Mesenchymal stem cell (in vitro differentiated cells and primary cell): ENCODE measurements at regions not wholly inside any gene's neighbourhood (a gene's known extent, or its start where the extent isn't known, plus 50 kb on each side); places are given as distances from the start of the nearest gene placed in this dataset.

ENCODE experiments used
- DNase-seq: peaks from one replicate; pipeline ENCODE4 v3.0.0-alpha.2; 2013
- H2AFZ ChIP-seq: one replicate; pipeline ENCODE4 v1.6.1; 2013; ENCODE audit warnings: low read depth, mild to moderate bottlenecking, control low read depth, inconsistent platforms, low read length, moderate library complexity
- H2AK5ac ChIP-seq: 2 replicates; pipeline ENCODE4 v1.6.1; 2013; ENCODE audit warnings: low read length, moderate library complexity, mild to moderate bottlenecking, inconsistent platforms; ENCODE audit not compliant: severe bottlenecking
- H2BK120ac ChIP-seq: one replicate; pipeline ENCODE4 v1.6.1; 2013; ENCODE audit warnings: low read depth, mild to moderate bottlenecking, inconsistent platforms, low read length, moderate library complexity
- H2BK12ac ChIP-seq, 2 experiments: one replicate each; pipeline ENCODE4 v1.6.1; 2013; ENCODE audit warnings: inconsistent platforms in 2 of 2, low read length in 2 of 2, mild to moderate bottlenecking in 2 of 2, moderate library complexity in 2 of 2, control low read depth in 1 of 2
- H2BK15ac ChIP-seq: one replicate; pipeline ENCODE4 v1.6.1; 2013; ENCODE audit warnings: mild to moderate bottlenecking, low read depth, inconsistent platforms; ENCODE audit not compliant: poor library complexity, severe bottlenecking
- H2BK5ac ChIP-seq: 2 replicates; pipeline ENCODE4 v1.6.1; 2013; ENCODE audit warnings: low read depth, mild to moderate bottlenecking, low read length, control low read depth, inconsistent platforms; ENCODE audit not compliant: poor library complexity, severe bottlenecking
- H3K14ac ChIP-seq, 2 experiments: one replicate each; pipeline ENCODE4 v1.6.1; 2013; ENCODE audit warnings: inconsistent platforms in 2 of 2, low read length in 2 of 2, control low read depth in 1 of 2, mild to moderate bottlenecking in 1 of 2, moderate library complexity in 1 of 2
- H3K18ac ChIP-seq, 2 experiments: one replicate each; pipeline ENCODE4 v1.6.1; 2013; ENCODE audit warnings: inconsistent platforms in 2 of 2, low read length in 2 of 2, control low read depth in 1 of 2, low read depth in 1 of 2, mild to moderate bottlenecking in 1 of 2
- H3K23ac ChIP-seq, 2 experiments: one replicate each; pipeline ENCODE4 v1.6.1; 2013; ENCODE audit warnings: inconsistent platforms in 2 of 2, low read length in 2 of 2, mild to moderate bottlenecking in 2 of 2, moderate library complexity in 2 of 2, control low read depth in 1 of 2
- H3K27ac ChIP-seq: 2 replicates; pipeline ENCODE4 v1.5.1; 2013; ENCODE audit warnings: mild to moderate bottlenecking, moderate library complexity, low read length, control low read depth, inconsistent platforms; ENCODE audit not compliant: poor library complexity, severe bottlenecking
- H3K27me3 ChIP-seq, 2 experiments: 2 replicates each; pipeline versions ENCODE4 v1.6.1 to v1.7.0; 2013; ENCODE audit warnings: low read length in 2 of 2, mild to moderate bottlenecking in 2 of 2, moderate library complexity in 2 of 2, control low read depth in 1 of 2, inconsistent platforms in 1 of 2; ENCODE audit not compliant: control insufficient read depth in 1 of 2, insufficient read depth in 1 of 2
- H3K36me3 ChIP-seq, 2 experiments: 2 replicates each; pipeline versions ENCODE4 v1.6.1 to v1.7.0; 2013; ENCODE audit warnings: low read length in 2 of 2, control low read depth in 1 of 2, inconsistent platforms in 1 of 2, low read depth in 1 of 2, mild to moderate bottlenecking in 1 of 2; ENCODE audit not compliant: insufficient read depth in 2 of 2, control insufficient read depth in 1 of 2
- H3K4ac ChIP-seq, 2 experiments: one replicate each; pipeline ENCODE4 v1.6.1; 2013; ENCODE audit warnings: inconsistent platforms in 2 of 2, low read length in 2 of 2, mild to moderate bottlenecking in 2 of 2, moderate library complexity in 2 of 2, control low read depth in 1 of 2, low read depth in 1 of 2
- H3K4me1 ChIP-seq: 2 replicates; pipeline ENCODE4 v1.6.1; 2013; ENCODE audit warnings: low read depth, low read length, control low read depth; ENCODE audit not compliant: control insufficient read depth, insufficient read depth
- H3K4me2 ChIP-seq: 2 replicates; pipeline ENCODE4 v1.6.1; 2013; ENCODE audit warnings: low read length, mild to moderate bottlenecking, inconsistent platforms; ENCODE audit not compliant: poor library complexity, severe bottlenecking
- H3K4me3 ChIP-seq, 2 experiments: 2 replicates each; pipeline versions ENCODE4 v1.5.1 to v1.7.0; 2013; ENCODE audit warnings: low read length in 2 of 2, mild to moderate bottlenecking in 2 of 2, control low read depth in 1 of 2, low read depth in 1 of 2; ENCODE audit not compliant: insufficient read depth in 1 of 2
- H3K79me1 ChIP-seq: replicated peaks from 2 replicates; pipeline ENCODE4 v1.6.1; 2013; ENCODE audit warnings: mild to moderate bottlenecking, control low read depth, low read length, inconsistent platforms; ENCODE audit not compliant: poor library complexity, severe bottlenecking
- H3K9ac ChIP-seq: 2 replicates; pipeline ENCODE4 v1.7.0; 2013; ENCODE audit warnings: mild to moderate bottlenecking, low read length, moderate library complexity
- H3K9me3 ChIP-seq: 2 replicates; pipeline ENCODE4 v1.7.0; 2013; ENCODE audit warnings: mild to moderate bottlenecking, low read length; ENCODE audit not compliant: control insufficient read depth
- H4K8ac ChIP-seq: one replicate; pipeline ENCODE4 v1.6.1; 2013; ENCODE audit warnings: inconsistent platforms, mild to moderate bottlenecking, low read length, moderate library complexity
- H4K91ac ChIP-seq: one replicate; pipeline ENCODE4 v1.6.1; 2013; ENCODE audit warnings: mild to moderate bottlenecking, low read length, inconsistent platforms
- WGBS: methylation state at CpG from one replicate; pipeline ENCODE4 v1.1.7; 2013; ENCODE audit warnings: mixed read lengths; 5-methylcytosine and 5-hydroxymethylcytosine counted together

DNA sequence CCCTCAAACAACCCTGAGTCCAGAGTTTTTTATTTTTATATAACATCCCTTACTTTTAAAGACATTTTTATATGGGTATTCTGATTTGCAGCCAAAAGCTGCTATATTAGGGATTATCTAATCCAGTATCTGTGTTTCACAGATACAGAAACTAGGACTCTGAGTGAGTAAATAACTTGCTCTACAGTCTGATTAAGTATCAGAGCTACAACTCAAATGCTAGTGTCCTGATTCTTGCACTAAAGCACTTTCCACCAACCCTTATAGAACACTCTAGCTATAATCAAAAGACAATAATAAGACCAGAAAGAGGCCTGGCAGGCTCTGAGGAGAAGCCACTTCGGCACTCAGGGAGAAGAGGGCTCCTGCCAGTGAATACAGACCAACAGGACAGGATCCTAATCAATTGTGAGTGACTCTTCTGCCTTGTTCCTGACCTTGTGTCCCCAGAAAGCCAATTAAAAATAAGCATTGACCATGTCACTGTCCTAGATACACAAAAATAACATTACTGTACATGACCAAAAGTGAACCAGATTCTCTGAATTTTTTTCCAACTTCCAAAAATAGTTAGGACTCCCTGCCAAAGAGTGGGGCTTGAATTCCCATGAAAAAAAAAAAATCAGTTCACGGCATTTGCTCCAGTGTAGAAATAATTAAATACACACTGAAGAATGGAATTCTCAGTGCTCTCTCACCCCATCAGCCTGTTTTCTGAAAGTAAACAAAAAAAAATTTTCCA, 63.6 kb upstream of the MAP3K1 start:
- Histone ChIP-seq H3K23ac (no peak overlapping the region), H3K9me3 (no peaks in the 10 kb centered on the region), H3K4me2 (no peak overlapping the region), H3K18ac (no peak overlapping the region), H2BK12ac (no peak overlapping the region), H3K4me3 (no peak overlapping the region), H2BK120ac (no peak overlapping the region), H3K79me1 (no peaks in the 10 kb centered on the region), H2BK15ac (no peak overlapping the region), H3K4ac (no peak overlapping the region), H3K4me1 (no peaks in the 10 kb centered on the region), H4K8ac (no peak overlapping the region), H3K9ac (no peak overlapping the region), H3K36me3 (no peaks in the 10 kb centered on the region), H2BK5ac (no peak overlapping the region), H3K14ac (no peak overlapping the region), H4K91ac (no peak overlapping the region), H3K27ac (no peak overlapping the region), H3K27me3 (no peaks in the 10 kb centered on the region), H2AK5ac (no peak overlapping the region), H2AFZ (no peak overlapping the region)
- WGBS: 76% methylated on average over 2 of the region's 2 CpGs
- no peak for DNase-seq

DNA sequence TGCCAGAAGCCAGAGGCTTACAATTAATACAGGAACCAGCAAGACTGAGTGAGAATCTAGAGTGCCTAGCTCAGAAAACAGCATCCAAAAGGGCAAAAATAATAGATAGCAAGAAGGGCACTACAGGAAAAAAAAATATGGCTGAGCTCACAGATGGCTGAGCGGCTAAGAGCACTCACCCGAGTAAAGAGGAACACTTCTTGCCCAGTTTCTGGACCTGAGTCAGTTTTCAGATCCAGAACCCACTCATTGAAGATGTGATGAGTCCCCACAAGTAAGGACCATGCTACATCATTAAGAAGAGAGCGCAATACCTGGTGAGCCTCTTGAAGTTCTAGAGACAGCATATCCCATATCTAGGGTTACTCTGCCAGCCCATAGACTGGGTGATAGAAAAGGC, 65.5 kb upstream of the MAP3K1 start:
- H4K8ac ChIP-seq: no peak overlapping the region
- no peak overlapping the region for H3K4me3 ChIP-seq
- no peak overlapping the region for H3K27ac ChIP-seq
- H3K9ac ChIP-seq: no peak overlapping the region
- no peak for DNase-seq
- H3K4me1 ChIP-seq: no peaks in the 10 kb centered on the region
- no peak overlapping the region for H2BK15ac ChIP-seq
- no peak overlapping the region for H3K23ac ChIP-seq
- 97% methylated on average over 3 of the region's 3 CpGs for WGBS
- no peak overlapping the region for H2BK120ac ChIP-seq
- H3K9me3 ChIP-seq: no peaks in the 10 kb centered on the region
- no peak overlapping the region for H2BK5ac ChIP-seq
- no peak overlapping the region for H2AFZ ChIP-seq
- no peak overlapping the region for H2AK5ac ChIP-seq
- no peak overlapping the region for H3K14ac ChIP-seq
- no peak overlapping the region for H3K18ac ChIP-seq
- H3K36me3 ChIP-seq: no peaks in the 10 kb centered on the region
- H3K4me2 ChIP-seq: no peak overlapping the region
- H3K27me3 ChIP-seq: no peaks in the 10 kb centered on the region
- H4K91ac ChIP-seq: no peak overlapping the region
- no peaks in the 10 kb centered on the region for H3K79me1 ChIP-seq
- no peak overlapping the region for H3K4ac ChIP-seq
- no peak overlapping the region for H2BK12ac ChIP-seq

DNA sequence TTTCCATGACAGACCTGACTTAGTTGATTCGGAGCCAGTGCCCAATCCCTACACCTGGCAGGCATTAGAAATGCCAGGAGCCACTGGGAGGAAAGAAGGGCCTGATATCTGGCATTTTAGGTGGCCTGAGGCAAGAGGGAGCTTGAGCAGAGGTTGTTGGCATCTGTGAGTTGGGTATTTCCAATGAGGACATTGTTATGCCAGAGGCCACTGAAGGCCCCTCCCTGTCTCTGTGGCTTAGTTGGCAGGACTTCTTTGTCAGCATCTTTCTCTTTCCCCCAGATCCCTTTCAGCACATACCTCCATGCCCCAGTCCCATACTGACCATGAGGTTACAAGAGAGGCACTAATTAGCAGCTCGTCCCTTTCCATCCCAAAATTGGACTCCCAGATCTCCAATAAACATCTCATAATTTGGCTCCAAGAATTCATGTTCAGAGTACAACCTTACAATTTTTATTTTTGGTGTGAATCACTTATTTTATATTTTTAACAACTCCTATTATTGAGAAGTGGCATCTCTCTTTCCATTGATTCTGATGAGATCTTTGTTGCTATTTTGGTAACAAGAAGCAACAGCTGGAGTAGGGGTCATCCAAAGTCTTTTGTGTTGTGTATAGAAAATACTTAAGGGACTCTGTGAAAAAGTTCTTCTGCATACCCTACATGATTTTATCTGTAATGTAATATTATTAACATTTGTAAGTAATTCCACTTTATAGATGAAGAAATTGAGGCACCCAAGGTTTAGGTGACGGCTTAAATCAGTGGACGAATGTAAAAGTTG, 68.6 kb upstream of the MAP3K1 start:
- H4K91ac ChIP-seq: no peak overlapping the region
- H2AFZ ChIP-seq: no peak overlapping the region
- no peak overlapping the region for H2AK5ac ChIP-seq
- H3K18ac ChIP-seq: no peak overlapping the region
- no peak overlapping the region for H2BK15ac ChIP-seq
- no peak for DNase-seq
- H3K4ac ChIP-seq: no peak overlapping the region
- no peaks in the 10 kb centered on the region for H3K4me1 ChIP-seq
- no peak overlapping the region for H3K4me3 ChIP-seq
- no peak overlapping the region for H3K23ac ChIP-seq
- H2BK5ac ChIP-seq: no peak overlapping the region
- H3K9me3 ChIP-seq: no peaks in the 10 kb centered on the region
- no peaks in the 10 kb centered on the region for H3K79me1 ChIP-seq
- no peaks in the 10 kb centered on the region for H3K36me3 ChIP-seq
- no peak overlapping the region for H3K14ac ChIP-seq
- no peak overlapping the region for H4K8ac ChIP-seq
- H2BK12ac ChIP-seq: no peak overlapping the region
- H3K27ac ChIP-seq: no peak overlapping the region
- H3K9ac ChIP-seq: no peak overlapping the region
- WGBS: 97% methylated on average over 4 of the region's 4 CpGs
- H3K27me3 ChIP-seq: no peaks in the 10 kb centered on the region
- no peak overlapping the region for H3K4me2 ChIP-seq
- no peak overlapping the region for H2BK120ac ChIP-seq

- no peak overlapping the region for H4K91ac ChIP-seq
- no peak overlapping the region for H2BK12ac ChIP-seq
- H3K4me2 ChIP-seq: no peak overlapping the region
- H2BK5ac ChIP-seq: no peak overlapping the region
- H4K8ac ChIP-seq: no peak overlapping the region
- no peaks in the 10 kb centered on the region for H3K79me1 ChIP-seq
- no peak overlapping the region for H3K27ac ChIP-seq
- WGBS: 93% methylated on average over 6 of the region's 6 CpGs
- H2AK5ac ChIP-seq: no peak overlapping the region
- H3K4me3 ChIP-seq: no peak overlapping the region
- H2AFZ ChIP-seq: no peak overlapping the region
- H3K4me1 ChIP-seq: no peaks in the 10 kb centered on the region
- H3K18ac ChIP-seq: no peak overlapping the region
- H3K36me3 ChIP-seq: no peaks in the 10 kb centered on the region
- H3K4ac ChIP-seq: no peak overlapping the region
- no peaks in the 10 kb centered on the region for H3K27me3 ChIP-seq
- H2BK15ac ChIP-seq: no peak overlapping the region
- no peak for DNase-seq
- no peak overlapping the region for H3K14ac ChIP-seq
- no peak overlapping the region for H3K23ac ChIP-seq
- H2BK120ac ChIP-seq: no peak overlapping the region
- H3K9ac ChIP-seq: no peak overlapping the region
- H3K9me3 ChIP-seq: no peaks in the 10 kb centered on the region
Measured at GRCh38 chr5:56745864-56746263, 69.5 kb upstream of the MAP3K1 start.
